HG02870 (cell line): ENCODE measurements at regions not wholly inside any gene's neighbourhood (a gene's known extent, or its start where the extent isn't known, plus 50 kb on each side); places are given as distances from the start of the nearest gene placed in this dataset.
"Not testable (repeated sequence)": the region's sequence is repeated elsewhere in the genome, so short reads cannot be mapped to it uniquely, and the experiment has no call there.

ENCODE experiments used
- ATAC-seq: cut with Tn5 transposase; IDR thresholded peaks from one replicate; pipeline ENCODE4 v1.9.1; 2021; ENCODE audit warnings: mild to moderate bottlenecking, moderate library complexity; ENCODE audit not compliant: unreplicated experiment

DNA sequence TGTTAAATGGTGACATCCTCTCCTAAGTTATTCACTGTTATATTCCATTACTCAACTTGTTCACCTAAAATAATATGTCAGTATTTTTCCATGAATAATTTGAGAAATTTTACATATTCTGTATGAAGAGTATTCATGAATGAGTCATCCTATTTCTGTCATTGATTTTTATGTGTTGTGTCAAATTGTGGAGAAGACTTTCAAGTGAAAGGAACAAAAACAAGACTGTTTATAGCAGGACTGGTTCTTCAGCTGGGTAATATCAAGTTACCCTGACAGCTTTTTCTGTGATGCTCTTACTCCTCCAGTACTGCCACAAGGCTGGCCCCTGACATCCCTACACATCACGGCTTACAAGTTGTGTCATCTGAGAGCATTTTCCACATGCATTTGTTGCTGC, 847.7 kb downstream of the NCAM2 start:
- ATAC-seq, result no peak

DNA sequence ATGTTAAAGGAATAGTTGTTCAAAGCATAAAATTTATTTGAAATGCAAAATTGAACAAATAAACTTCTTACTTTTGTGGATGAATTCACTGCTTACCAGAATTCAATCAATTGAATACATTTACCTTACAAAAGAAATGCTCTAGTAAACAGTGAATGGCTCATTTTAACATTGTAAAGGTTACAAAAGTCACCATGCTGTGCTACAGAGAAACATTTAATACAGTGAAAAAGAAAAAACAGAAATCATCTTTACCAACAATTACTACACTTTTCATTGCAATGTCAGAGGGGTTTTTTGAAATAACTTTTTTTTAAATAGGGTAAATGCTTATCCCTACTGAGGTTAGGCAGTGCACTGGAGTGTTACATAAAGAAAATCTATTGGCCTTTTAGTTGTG, 853.0 kb downstream of the NCAM2 start:
- ATAC-seq, result no peak

DNA sequence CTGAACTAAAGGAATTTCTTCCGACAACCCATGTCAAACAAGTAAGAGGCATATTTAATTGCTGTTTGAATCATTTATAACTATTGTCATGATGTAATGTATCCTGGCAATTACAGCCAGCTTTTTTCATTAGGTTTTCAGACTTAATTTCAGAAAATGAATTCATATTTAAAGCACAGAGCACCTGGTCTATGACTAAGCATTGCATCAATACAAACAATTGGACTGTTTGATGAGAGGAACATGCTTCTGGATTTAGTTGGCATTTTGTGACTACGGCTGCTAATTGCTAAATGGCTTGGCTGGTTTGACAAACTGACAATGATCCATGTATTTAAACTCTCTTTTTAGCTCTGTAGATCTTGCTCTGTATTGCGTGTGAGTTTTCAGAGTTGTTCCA, 853.4 kb downstream of the NCAM2 start:
- ATAC-seq, result no peak

GRCh38 chr21:21858502-21859334, 860.5 kb downstream of the NCAM2 start:
- no peak for ATAC-seq

DNA sequence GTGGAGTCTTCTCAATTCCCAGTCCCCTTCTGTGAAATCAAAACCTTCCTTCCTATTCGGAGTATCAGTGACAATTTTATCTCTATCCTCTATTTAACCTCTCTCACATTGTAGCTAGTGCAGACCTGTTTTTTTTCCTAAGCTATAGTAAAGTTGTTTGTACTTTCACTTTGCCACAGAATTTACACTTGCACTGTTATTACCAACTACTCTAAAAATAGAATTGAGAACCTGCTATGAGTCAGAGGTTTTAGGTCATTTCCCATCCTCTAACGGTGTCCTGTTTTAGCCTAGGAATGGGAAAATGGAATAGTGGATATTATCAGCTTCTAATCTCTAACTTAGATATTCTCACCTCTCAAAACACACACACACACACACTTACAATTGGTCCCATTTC, 862.7 kb downstream of the NCAM2 start:
- ATAC-seq, result no peak

DNA sequence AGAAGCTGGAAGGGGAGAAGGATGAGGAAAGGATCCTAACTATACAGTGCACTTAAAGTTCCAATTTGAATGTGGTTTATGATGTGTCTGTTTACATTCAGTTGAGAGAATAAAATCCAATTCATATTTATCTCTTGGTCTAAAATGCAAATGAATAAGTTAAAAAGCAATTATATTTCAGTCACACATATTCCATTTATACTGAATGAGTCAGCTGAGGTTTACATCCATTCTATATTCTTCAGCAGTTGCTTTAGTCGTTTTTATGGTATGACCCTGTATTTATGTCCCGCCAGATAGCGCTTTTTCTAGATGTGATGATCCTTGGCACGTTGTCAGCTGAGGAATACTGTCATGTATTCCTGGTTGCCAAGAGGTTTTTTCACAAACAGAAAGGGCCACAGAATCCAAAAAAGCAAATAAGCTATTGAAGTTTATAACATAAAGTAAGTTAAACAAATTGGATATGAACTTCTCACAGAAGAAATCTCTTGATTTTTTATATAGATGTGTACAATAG, 866.2 kb downstream of the NCAM2 start:
- ATAC-seq, result no peak

- ATAC-seq, result no peak
These were observed 899.2 kb downstream of the NCAM2 start for GRCh38 chr21:21897275-21897883.

GRCh38 chr21:21898801-21899200, 900.6 kb downstream of the NCAM2 start:
- no peak for ATAC-seq

DNA sequence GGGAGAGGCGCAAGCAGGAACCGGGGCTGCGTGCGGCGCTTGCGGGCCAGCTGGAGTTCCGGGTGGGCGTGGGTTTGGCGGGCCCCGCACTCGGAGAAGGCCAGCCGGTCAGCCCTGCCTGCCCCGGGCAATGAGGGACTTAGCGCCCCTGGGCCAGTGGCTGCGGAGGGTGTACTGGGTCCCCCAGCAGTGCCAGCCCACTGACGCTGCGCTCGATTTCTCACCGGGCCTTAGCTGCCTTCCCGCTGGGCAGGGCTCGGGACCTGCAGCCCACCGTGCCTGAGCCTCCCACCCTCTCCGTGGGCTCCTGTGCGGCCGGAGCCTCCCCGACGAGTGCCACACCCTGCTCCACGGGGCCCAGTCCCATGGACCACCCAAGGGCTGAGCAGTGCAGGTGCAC, 904.2 kb downstream of the NCAM2 start:
- not testable (repeated sequence) for ATAC-seq

DNA sequence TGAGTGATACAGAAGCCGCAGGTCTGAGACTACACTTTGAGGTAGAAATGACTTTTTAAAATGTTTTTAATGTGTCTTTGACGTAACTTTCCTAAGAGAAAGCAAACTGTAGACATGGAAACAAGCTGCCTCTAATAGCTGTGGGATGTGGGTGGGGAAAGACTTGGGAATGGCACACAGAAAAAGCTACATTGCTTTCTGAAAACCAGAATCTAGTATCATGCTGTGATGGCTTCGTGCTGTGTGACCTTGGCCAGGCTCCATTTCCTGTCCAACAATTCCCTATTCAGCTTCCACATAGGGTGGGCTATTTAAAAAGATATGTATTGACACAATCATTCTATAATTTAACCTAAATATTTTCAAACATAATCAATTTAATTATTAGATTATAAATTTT, 909.1 kb downstream of the NCAM2 start:
- ATAC-seq, result no peak

- no peak for ATAC-seq
These were observed 917.6 kb downstream of the NCAM2 start for GRCh38 chr21:21915816-21916215.

DNA sequence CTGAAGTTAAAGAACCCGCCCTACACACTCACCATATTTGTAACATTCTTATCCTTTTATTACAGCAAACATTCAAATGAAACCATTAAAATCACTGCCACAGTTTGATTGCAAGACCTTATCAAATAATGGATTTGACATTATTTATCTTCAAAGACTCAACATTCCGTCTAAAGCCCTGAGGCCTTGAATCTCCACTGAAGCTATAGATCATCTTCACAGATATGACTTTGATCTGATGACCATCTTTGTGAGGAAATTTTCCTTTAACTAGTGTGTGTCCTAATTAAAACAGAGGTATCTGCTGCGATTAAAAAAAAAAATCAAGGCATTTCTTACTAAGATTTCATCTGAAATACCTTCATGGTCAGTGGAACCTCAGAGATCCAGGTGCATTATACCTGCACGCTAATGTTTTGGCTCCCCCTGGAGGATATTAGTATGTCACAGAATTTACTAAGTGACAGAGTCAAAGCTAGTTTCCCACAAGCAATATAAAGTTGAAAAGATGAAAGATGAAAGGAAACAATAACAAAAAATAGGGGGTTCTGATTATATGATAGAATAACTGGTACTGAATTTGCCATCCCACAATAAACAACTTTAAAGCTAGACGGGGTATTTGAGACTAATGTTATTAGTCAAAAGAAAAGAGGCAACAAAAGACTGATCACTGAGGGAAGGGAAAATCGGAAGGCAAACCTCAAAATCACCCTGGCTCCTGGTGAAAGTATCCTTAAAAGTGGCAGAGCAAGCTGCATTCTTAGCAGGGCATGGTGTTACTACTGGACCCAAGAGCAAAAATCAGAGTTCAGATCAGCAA, 923.4 kb downstream of the NCAM2 start:
- ATAC-seq, result peak; percentile 45

- ATAC-seq, result no peak
These were observed 931.0 kb downstream of the NCAM2 start for GRCh38 chr21:21929226-21929625.

GRCh38 chr21:21929789-21930188, 931.6 kb downstream of the NCAM2 start:
- no peak for ATAC-seq

GRCh38 chr21:21952566-21952965, 954.4 kb downstream of the NCAM2 start:
- no peak for ATAC-seq

- ATAC-seq, result no peak
These were observed 957.0 kb downstream of the NCAM2 start for GRCh38 chr21:21955204-21955603.

GRCh38 chr21:21957490-21957889, 959.3 kb downstream of the NCAM2 start:
- no peak for ATAC-seq

DNA sequence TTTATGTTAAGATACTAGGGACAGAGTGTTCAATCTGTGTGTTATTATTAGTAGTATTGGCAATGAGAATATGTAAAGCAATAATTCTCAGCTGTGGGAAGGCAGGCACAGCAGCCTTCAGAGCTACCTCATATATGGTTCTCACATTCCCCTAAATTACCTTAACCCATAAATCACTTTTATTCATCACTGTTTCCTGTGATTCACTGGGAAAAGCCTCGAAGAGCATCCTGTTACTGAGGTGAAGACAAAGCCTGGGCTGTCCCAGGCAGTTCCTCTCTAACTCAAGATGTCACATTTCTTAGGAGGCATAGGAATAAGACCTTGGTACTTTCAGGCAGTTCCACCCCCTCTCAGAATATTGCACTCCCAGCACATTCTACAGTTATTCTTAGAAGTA, 965.7 kb downstream of the NCAM2 start:
- no peak for ATAC-seq

DNA sequence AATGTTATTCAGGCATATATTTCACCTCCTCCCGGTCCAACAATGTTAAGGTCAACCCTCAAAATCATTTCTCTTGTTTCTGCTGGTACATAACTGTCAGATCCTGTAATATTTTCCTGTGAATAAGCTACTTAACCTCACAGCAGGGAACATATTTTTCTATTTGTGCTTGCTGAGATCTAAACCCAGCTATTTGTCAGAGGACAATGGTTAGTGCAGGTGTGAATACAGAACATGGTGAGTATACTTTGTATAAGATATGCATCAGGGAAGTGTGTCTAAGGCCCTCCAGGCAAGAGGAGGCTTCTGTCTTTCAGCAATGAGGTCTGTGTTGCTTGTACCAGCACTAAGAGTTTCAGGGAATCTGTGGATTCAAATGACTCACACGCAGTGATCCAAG, 970.6 kb downstream of the NCAM2 start:
- ATAC-seq, result no peak

DNA sequence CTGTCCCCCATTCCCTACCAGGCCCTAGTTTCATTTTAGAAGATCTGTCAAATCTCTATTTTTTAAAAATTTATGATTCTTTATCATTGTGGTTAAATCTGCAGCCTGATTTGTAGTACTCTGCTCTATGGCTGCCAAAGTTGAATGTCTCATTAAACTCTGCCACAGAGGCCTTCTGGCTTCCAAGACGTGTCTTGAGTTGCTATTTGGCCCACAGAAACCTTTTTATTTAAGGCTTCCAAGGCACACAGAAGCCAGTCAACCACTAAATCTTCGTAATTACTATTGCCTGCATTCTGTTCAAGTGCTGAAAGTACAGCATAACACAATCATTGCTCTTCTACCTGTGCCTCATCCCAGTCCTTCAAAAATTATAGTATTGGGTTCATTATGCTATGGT, 971.0 kb downstream of the NCAM2 start:
- ATAC-seq, result no peak

GRCh38 chr21:21971384-21971783, 973.2 kb downstream of the NCAM2 start:
- no peak for ATAC-seq

- ATAC-seq, result no peak
These were observed 975.6 kb downstream of the NCAM2 start for GRCh38 chr21:21973806-21974205.
